Activated naive CD4-positive, alpha-beta T cell treated with anti-CD3 and anti-CD28 coated beads, Interleukin-2, amount 50 U/mL, for 72 hours (primary cell): ENCODE measurements at regions not wholly inside any gene's neighbourhood (a gene's known extent, or its start where the extent isn't known, plus 50 kb on each side); places are given as distances from the start of the nearest gene placed in this dataset.

Experiments used
- ATAC-seq, 2 donors: fragments of 150-1000 bp; cut with Tn5 transposase; 2 replicates each; pipeline ENCODE4 v1.10.0; 2021; ENCODE audit warnings: mild to moderate bottlenecking in 2 of 2, moderate library complexity in 2 of 2
- DNase-seq, 2 donors: peaks; one replicate each; pipeline ENCODE4 v3.0.0; 2021 to 2022; ENCODE audit warnings: low spot score in 2 of 2
- H3K27ac Mint-ChIP-seq, 2 donors: one replicate each; pipeline ENCODE4 v1.8.0; 2022; ENCODE audit warnings: mild to moderate bottlenecking in 2 of 2, mixed read lengths in 2 of 2
- H3K36me3 Mint-ChIP-seq, 2 donors: one replicate each; pipeline ENCODE4 v1.8.0; 2022; ENCODE audit warnings: mixed read lengths in 2 of 2
- H3K9me3 Mint-ChIP-seq, 2 donors: one replicate each; pipeline ENCODE4 v1.8.0; 2022; ENCODE audit warnings: mixed read lengths in 2 of 2

DNA sequence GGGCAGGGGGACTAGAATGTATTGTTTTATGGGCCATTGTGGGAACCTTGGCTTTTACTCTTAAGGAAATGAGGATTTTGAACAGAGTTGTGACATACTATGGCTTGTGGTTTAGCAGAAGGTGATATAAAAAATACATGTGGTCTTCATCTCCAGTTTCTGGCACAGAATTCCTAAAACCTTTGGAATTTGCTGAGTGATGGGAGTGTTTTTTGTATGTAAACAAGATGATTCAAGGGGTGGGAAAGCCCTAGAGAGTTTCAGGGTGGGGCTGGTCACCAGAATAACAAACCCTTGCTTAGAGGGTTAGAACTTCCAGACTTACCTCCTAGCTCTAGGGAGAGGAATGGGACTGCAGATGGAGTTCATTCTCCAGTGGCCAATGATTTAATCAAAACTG lies 316.1 kb downstream of the PHKB start:
- ATAC-seq, result no peak

DNA sequence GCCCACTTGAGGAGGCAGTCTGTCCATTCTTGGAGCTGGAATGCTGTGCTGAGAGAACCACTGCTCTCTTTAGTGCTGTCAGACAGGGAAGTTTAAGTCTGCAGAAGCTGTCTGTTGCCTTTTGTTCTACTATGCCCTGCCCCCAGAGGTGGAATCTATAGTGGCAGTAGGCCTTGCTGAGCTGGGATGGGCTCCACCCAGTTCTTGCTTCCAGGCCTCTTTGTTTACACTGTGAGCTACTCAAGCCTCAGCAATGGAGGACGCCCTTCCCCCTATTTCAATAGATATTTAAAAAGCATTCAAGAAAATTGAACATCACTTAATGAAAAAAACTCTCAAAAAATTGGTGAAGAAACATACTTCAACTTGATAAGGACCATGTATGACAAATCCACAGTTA lies 313.5 kb downstream of the PHKB start:
- DNase-seq (no peak), ATAC-seq (no peak)
- H3K27ac Mint-ChIP-seq, result no peak overlapping the region
- H3K9me3 Mint-ChIP-seq, result peaks cover 12 to 19% of the 10 kb centered on the region in 2 donors
- peaks cover 0 to 10% of the 10 kb centered on the region in 2 donors for H3K36me3 Mint-ChIP-seq

More for the DNA sequence above, 316.1 kb downstream of the PHKB start:
- no peak for DNase-seq
- Mint-ChIP-seq H3K9me3 (peaks cover 10 to 19% of the 10 kb centered on the region in 2 donors), H3K27ac (no peak overlapping the region), H3K36me3 (peaks cover 0 to 13% of the 10 kb centered on the region in 2 donors)

DNA sequence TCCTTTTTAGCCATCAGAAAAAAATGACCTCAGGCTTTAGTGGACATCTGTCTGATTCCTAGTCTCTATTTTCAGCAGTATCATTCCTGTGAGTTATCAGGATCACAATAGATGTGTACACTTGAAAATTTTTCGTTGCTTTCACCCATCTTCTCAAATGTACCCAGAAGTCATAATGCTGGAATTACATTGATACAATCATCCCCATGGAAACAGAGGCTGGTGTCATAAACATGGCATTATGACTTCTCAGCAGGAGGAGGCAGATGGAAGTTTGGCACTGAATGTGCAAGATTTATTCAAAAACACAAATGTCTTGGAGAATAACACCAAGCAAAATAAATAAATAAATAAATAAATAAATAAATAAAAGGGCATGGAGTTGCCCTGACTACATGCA lies 292.5 kb downstream of the PHKB start:
- Mint-ChIP-seq H3K36me3 (peaks cover 0 to 4% of the 10 kb centered on the region in 2 donors), H3K27ac (no peak overlapping the region), H3K9me3 (no peaks in the 10 kb centered on the region)
- ATAC-seq (no peak), DNase-seq (no peak)
